ENCODE measurements at regions not wholly inside any gene's neighbourhood (a gene's known extent, or its start where the extent isn't known, plus 50 kb on each side); places are given as distances from the start of the nearest gene placed in this dataset.
A peak's percentile ranks its signal among the peaks of the same experiment; 100 is the strongest.
"Not testable (repeated sequence)": the region's sequence is repeated elsewhere in the genome, so short reads cannot be mapped to it uniquely, and the experiment has no call there.

DNA sequence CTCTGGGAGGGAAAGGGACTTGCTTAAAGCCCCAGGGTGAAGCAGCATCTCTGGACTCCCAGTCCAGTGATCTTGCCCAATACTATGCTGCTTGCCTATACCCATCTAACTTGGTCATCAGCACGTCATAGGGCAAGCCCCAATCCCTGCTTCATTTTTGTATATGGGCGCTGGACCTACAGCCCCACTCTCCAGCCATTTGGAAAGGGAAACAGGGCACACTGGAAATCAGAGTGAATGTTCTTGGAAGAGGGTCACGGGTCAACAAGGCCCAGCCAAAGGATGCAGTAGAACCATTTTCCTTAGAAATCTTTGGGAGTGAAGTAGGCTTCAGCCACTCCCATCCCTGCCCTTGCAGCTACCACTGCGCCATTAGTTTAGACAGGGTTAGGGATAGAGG lies 162.5 kb downstream of the GOLGA6L4 start:
- intact Hi-C loops (cut with DNase I); H3K9me3 ChIP-seq; H3K4me1 ChIP-seq; H3K27ac ChIP-seq; H3K27me3 ChIP-seq; DNase-seq (ENCODE audit: low spot score in 2 of 2); H3K36me3 ChIP-seq; H3K4me3 ChIP-seq: not testable (repeated sequence)

DNA sequence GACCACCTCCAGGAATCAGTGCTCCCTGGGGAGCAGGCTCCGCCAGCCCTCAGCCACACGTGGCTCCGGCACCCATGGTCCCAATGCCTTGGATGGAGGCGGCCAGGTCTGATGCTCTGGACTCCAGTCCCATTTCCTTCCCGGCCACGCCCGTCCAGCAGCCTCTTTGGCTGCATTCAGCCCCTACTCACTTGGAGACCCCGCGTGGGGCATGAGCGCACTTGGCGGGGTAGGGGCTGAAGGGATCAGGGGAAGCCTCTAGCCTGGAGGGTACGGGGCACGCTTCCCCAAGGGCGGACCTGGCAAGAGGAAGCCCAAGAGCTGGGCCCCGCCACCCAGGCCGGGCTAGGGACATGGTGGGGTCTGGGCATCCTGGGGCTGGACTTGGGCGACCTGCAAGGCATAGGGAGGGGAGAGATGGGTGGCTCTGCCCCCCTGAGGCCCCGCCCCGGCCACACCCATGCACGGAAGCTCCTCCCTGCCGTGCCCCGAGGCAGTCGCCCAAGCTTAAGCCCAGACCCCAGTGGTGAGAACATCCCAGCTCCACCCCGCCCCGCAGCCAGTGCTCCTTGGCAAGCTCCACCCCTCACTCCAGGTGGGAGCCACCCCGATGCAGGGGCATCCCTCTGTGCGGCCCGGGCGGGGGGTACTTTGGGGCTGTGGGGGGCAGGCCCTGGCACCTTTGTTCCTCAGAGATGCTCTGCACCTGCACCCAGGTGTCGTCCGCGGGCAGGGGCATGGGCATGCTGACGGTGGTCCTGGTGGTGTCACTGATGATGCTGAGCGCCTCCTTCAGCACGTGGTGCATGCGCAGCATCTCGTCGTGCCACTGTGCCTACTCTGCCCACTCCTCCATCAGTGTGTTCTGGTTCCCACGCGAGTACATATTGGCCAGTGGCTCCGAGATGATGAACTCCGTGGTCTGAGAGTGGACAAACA lies 163.5 kb downstream of the GOLGA6L4 start:
- Histone ChIP-seq H3K4me1 (no peaks in the 10 kb centered on the region), H3K4me3 (no peak overlapping the region), H3K27me3 (no peaks in the 10 kb centered on the region), H3K36me3 (no peaks in the 10 kb centered on the region), H3K9me3 (no peaks in the 10 kb centered on the region), H3K27ac (no peak overlapping the region)
- no peak for TF ChIP-seq CTCF (IDR thresholded peaks at IDR 0.05)
- DNase-seq (ENCODE audit: low spot score in 2 of 2) = peak in 1 of 2 donors; percentile 57
- intact Hi-C loops (cut with DNase I) = no loop called here

DNA sequence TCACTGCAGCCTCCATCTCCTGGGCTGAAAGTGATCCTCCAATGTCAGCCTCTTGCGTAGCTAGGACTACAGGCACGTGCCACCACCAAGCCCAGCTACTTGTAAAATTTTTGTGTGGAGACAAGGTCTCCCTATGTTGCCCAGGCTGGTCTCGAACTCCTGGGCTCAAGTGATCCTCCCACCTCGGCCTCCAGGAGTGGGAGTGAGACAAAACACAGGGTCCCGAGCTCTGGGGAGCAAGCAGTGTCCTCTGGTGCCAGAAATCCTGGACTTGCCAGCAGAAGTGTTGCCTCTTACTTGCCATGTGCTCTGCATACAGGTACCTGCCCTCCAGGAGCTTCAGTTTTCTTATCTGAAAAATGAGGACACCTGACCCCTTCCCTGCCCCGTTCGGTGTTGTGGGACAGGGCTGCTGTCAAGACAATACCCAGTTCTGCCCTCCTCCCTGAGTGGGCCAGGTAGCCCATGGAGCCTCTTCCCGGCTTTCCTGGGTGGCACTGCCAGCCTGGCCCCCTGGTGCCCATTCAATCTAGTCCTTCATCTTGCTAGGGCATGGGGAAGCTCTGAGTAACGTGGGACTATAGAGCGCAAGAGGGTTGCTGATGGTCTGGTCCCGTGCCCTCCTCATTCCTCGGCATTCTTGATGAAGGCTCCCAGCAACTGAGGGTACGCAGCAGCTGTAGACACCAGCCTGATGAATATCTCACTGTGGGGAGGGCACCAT lies 164.6 kb downstream of the GOLGA6L4 start:
- Histone ChIP-seq H3K4me3 (no peak overlapping the region), H3K9me3 (no peaks in the 10 kb centered on the region), H3K4me1 (no peaks in the 10 kb centered on the region), H3K27ac (no peak overlapping the region), H3K36me3 (no peaks in the 10 kb centered on the region), H3K27me3 (no peaks in the 10 kb centered on the region)
- intact Hi-C loops (cut with DNase I) = no loop called here
- no peak for TF ChIP-seq CTCF (IDR thresholded peaks at IDR 0.05)
- peak in 1 of 2 donors; percentile 49 for DNase-seq (ENCODE audit: low spot score in 2 of 2)

- no peaks in the 10 kb centered on the region for H3K36me3 ChIP-seq
- H3K4me1 ChIP-seq = no peaks in the 10 kb centered on the region
- H3K27ac ChIP-seq = no peak overlapping the region
- intact Hi-C loops (cut with DNase I) = no loop called here
- no peak overlapping the region for H3K4me3 ChIP-seq
- no peaks in the 10 kb centered on the region for H3K27me3 ChIP-seq
- DNase-seq (ENCODE audit: low spot score in 2 of 2) = no peak
- no peaks in the 10 kb centered on the region for H3K9me3 ChIP-seq
- no peak for TF ChIP-seq CTCF (IDR thresholded peaks at IDR 0.05)
These were observed 165.2 kb downstream of the GOLGA6L4 start for GRCh38 chr15:84400820-84401219.

DNA sequence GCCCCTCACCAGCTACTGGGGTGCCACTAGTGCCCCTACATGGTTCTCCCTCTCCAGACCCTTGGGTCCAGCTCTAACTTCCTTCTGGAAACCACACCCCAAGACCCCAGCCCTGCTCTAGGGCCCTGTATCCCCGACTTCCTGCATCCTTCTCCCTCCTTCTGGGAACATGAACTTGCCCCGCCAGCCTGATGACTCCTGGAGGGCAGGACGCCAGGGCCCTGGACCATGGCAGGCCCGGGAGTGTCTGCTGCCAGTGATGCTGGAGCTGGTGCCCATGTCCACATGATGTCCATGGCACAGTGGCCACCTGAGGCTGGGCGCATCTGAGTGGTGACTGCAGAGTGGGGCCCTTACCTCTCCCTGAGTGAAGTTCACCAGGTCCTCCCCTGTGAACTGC lies 165.9 kb downstream of the GOLGA6L4 start:
- H3K4me1 ChIP-seq; intact Hi-C loops (cut with DNase I); DNase-seq (ENCODE audit: low spot score in 2 of 2): not testable (repeated sequence)

DNA sequence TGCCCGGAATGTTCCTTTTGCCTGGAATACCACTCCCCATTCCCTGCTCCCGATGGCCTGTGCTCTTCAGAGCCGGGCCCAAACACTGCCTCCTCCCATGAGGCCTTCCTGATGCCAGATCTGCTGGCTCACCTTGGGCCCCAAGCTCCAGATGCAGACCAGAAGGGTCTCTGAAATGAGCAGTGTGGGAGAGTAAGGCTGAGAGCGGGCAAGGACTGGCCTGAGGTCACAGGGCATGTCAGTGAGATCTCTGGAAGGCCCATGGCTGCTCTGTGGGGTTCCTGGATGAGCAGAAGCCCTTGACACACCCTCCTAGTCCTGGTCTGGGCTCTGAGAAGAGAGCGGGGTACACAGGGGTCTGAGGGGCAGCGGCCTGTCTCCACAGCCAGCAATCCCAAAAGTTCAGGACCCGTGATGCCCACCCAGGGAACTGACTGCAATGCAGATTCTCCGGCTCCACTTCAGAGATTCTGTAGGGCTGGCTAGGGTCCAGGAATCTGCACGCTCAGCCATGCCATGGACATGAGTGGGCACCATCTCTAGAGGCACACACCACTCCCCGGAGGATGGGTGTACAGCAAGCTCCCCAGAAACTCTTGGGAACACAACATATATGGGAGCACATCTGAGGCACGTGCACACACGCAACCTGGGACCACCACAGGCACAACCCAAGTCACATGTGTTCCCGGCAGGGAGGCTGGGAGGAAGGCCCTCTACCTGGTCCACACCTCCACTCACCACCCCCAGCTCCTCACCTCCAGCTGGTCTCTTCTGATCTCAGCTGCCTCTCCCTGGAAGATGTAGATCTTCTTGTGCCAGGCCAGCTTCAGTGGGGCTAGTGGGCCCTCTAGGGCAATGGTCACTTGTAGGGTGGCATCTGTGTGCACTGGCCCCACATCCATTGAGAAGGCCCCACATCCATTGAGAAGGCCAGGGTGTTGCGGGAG lies 166.6 kb downstream of the GOLGA6L4 start:
- DNase-seq (ENCODE audit: low spot score in 2 of 2); H3K9me3 ChIP-seq; H3K4me1 ChIP-seq; H3K4me3 ChIP-seq; intact Hi-C loops (cut with DNase I); H3K27ac ChIP-seq; H3K27me3 ChIP-seq; H3K36me3 ChIP-seq: not testable (repeated sequence)

More for the DNA sequence above, 165.9 kb downstream of the GOLGA6L4 start:
- H3K36me3 ChIP-seq, H3K27ac ChIP-seq, H3K27me3 ChIP-seq, H3K4me3 ChIP-seq, H3K9me3 ChIP-seq: not testable (repeated sequence)

Data from ascending aorta (tissue), 2 donors.